ENCODE measurements at regions not wholly inside any gene's neighbourhood (a gene's known extent, or its start where the extent isn't known, plus 50 kb on each side); places are given as distances from the start of the nearest gene placed in this dataset.
"Not testable (repeated sequence)": the region's sequence is repeated elsewhere in the genome, so short reads cannot be mapped to it uniquely, and the experiment has no call there.

- Histone ChIP-seq H3K27me3 (ENCODE audit: insufficient read depth, low read length, poor library complexity, severe bottlenecking) (no peaks in the 10 kb centered on the region), H3K9me3 (ENCODE audit: insufficient read depth, low read depth, low read length) (no peaks in the 10 kb centered on the region), H4K20me1 (ENCODE audit: insufficient read depth, low read length, poor library complexity, severe bottlenecking) (no peaks in the 10 kb centered on the region), H3K9ac (ENCODE audit: low read depth, low read length, poor library complexity, severe bottlenecking) (no peak overlapping the region), H3K4me3 (ENCODE audit: low read length, poor library complexity, severe bottlenecking) (no peak overlapping the region), H3K36me3 (ENCODE audit: insufficient read depth, low read length) (no peaks in the 10 kb centered on the region), H3K4me2 (ENCODE audit: low read depth, low read length, poor library complexity, severe bottlenecking) (no peak overlapping the region), H2AFZ (ENCODE audit: low read length) (no peak overlapping the region), H3K79me2 (ENCODE audit: insufficient read depth, low read length) (no peaks in the 10 kb centered on the region), H3F3A (ENCODE audit: low read depth) (no peaks in the 10 kb centered on the region), H3K4me1 (ENCODE audit: insufficient read depth, low read length, poor library complexity, severe bottlenecking) (peaks cover 9% of the 10 kb centered on the region), H3K9me2 (replicated peaks; ENCODE audit: low read depth, low read length) (no peaks in the 10 kb centered on the region)
- TF ChIP-seq EZH2phosphoT487 (IDR thresholded peaks at IDR 0.05; ENCODE audit: borderline replicate concordance) (no peak), CTCF (conservative IDR thresholded peaks at IDR 0.05; ENCODE audit: low read length) (no peak)
Measured at GRCh38 chr2:195105581-195105980, 551.4 kb upstream of the SLC39A10 start.

GRCh38 chr2:195094330-195094729 lies 562.7 kb upstream of the SLC39A10 start:
- no peak overlapping the region for H2AFZ ChIP-seq (ENCODE audit: low read length)
- TF ChIP-seq CTCF (conservative IDR thresholded peaks at IDR 0.05; ENCODE audit: low read length) (no peak), EZH2phosphoT487 (IDR thresholded peaks at IDR 0.05; ENCODE audit: borderline replicate concordance) (no peak)
- no peaks in the 10 kb centered on the region for H3F3A ChIP-seq (ENCODE audit: low read depth)
- H4K20me1 ChIP-seq (ENCODE audit: insufficient read depth, low read length, poor library complexity, severe bottlenecking) = no peaks in the 10 kb centered on the region
- no peaks in the 10 kb centered on the region for H3K36me3 ChIP-seq (ENCODE audit: insufficient read depth, low read length)
- H3K4me1 ChIP-seq (ENCODE audit: insufficient read depth, low read length, poor library complexity, severe bottlenecking) = no peaks in the 10 kb centered on the region
- H3K4me2 ChIP-seq (ENCODE audit: low read depth, low read length, poor library complexity, severe bottlenecking) = no peak overlapping the region
- H3K4me3 ChIP-seq (ENCODE audit: low read length, poor library complexity, severe bottlenecking) = no peak overlapping the region
- no peaks in the 10 kb centered on the region for H3K9me3 ChIP-seq (ENCODE audit: insufficient read depth, low read depth, low read length)
- no peaks in the 10 kb centered on the region for H3K27me3 ChIP-seq (ENCODE audit: insufficient read depth, low read length, poor library complexity, severe bottlenecking)
- no peaks in the 10 kb centered on the region for H3K9me2 ChIP-seq (replicated peaks; ENCODE audit: low read depth, low read length)
- no peak overlapping the region for H3K9ac ChIP-seq (ENCODE audit: low read depth, low read length, poor library complexity, severe bottlenecking)
- H3K79me2 ChIP-seq (ENCODE audit: insufficient read depth, low read length) = no peaks in the 10 kb centered on the region

GRCh38 chr2:195092341-195092740 lies 564.7 kb upstream of the SLC39A10 start:
- H3K36me3 ChIP-seq (ENCODE audit: insufficient read depth, low read length) = no peaks in the 10 kb centered on the region
- H3K4me1 ChIP-seq (ENCODE audit: insufficient read depth, low read length, poor library complexity, severe bottlenecking) = no peaks in the 10 kb centered on the region
- no peak overlapping the region for H3K4me3 ChIP-seq (ENCODE audit: low read length, poor library complexity, severe bottlenecking)
- no peaks in the 10 kb centered on the region for H4K20me1 ChIP-seq (ENCODE audit: insufficient read depth, low read length, poor library complexity, severe bottlenecking)
- no peaks in the 10 kb centered on the region for H3K27me3 ChIP-seq (ENCODE audit: insufficient read depth, low read length, poor library complexity, severe bottlenecking)
- H3F3A ChIP-seq (ENCODE audit: low read depth) = no peaks in the 10 kb centered on the region
- no peak overlapping the region for H3K4me2 ChIP-seq (ENCODE audit: low read depth, low read length, poor library complexity, severe bottlenecking)
- H3K79me2 ChIP-seq (ENCODE audit: insufficient read depth, low read length) = no peaks in the 10 kb centered on the region
- H3K9me3 ChIP-seq (ENCODE audit: insufficient read depth, low read depth, low read length) = no peaks in the 10 kb centered on the region
- H3K9ac ChIP-seq (ENCODE audit: low read depth, low read length, poor library complexity, severe bottlenecking) = no peak overlapping the region
- H3K9me2 ChIP-seq (replicated peaks; ENCODE audit: low read depth, low read length) = no peaks in the 10 kb centered on the region
- no peak overlapping the region for H2AFZ ChIP-seq (ENCODE audit: low read length)
- TF ChIP-seq EZH2phosphoT487 (IDR thresholded peaks at IDR 0.05; ENCODE audit: borderline replicate concordance) = no peak
- peak; percentile 22 for TF ChIP-seq CTCF (conservative IDR thresholded peaks at IDR 0.05; ENCODE audit: low read length)

- not testable (repeated sequence) for H3K27me3 ChIP-seq (ENCODE audit: insufficient read depth, low read length, poor library complexity, severe bottlenecking); H3F3A ChIP-seq (ENCODE audit: low read depth); H3K9me2 ChIP-seq (replicated peaks; ENCODE audit: low read depth, low read length); H3K36me3 ChIP-seq (ENCODE audit: insufficient read depth, low read length); H3K79me2 ChIP-seq (ENCODE audit: insufficient read depth, low read length); H3K9me3 ChIP-seq (ENCODE audit: insufficient read depth, low read depth, low read length); H3K4me3 ChIP-seq (ENCODE audit: low read length, poor library complexity, severe bottlenecking); H3K9ac ChIP-seq (ENCODE audit: low read depth, low read length, poor library complexity, severe bottlenecking); H3K4me2 ChIP-seq (ENCODE audit: low read depth, low read length, poor library complexity, severe bottlenecking); H4K20me1 ChIP-seq (ENCODE audit: insufficient read depth, low read length, poor library complexity, severe bottlenecking); H2AFZ ChIP-seq (ENCODE audit: low read length); H3K4me1 ChIP-seq (ENCODE audit: insufficient read depth, low read length, poor library complexity, severe bottlenecking)
Measured at GRCh38 chr2:195072806-195073205, 584.2 kb upstream of the SLC39A10 start.
